HFF-Myc (cell line): ENCODE measurements at regions not wholly inside any gene's neighbourhood (a gene's known extent, or its start where the extent isn't known, plus 50 kb on each side); places are given as distances from the start of the nearest gene placed in this dataset.

Source experiments
- DNase-seq: peaks from one replicate; pipeline ENCODE4 v3.0.0-alpha.2; 2011; ENCODE audit warnings: low read depth; ENCODE audit errors: extremely low read depth
- H3K4me3 ChIP-seq: replicated peaks from 2 replicates; pipeline ENCODE4 v1.5.1; 2011; ENCODE audit warnings: low read depth, mild to moderate bottlenecking, control low read depth, low read length
- TF ChIP-seq, protein P1 (sequence below): IDR thresholded peaks from 2 replicates; pipeline ENCODE4 v1.5.1; 2012; ENCODE audit warnings: mild to moderate bottlenecking, low read depth, low read length, control low read depth; ENCODE audit errors: missing control alignments

DNA sequence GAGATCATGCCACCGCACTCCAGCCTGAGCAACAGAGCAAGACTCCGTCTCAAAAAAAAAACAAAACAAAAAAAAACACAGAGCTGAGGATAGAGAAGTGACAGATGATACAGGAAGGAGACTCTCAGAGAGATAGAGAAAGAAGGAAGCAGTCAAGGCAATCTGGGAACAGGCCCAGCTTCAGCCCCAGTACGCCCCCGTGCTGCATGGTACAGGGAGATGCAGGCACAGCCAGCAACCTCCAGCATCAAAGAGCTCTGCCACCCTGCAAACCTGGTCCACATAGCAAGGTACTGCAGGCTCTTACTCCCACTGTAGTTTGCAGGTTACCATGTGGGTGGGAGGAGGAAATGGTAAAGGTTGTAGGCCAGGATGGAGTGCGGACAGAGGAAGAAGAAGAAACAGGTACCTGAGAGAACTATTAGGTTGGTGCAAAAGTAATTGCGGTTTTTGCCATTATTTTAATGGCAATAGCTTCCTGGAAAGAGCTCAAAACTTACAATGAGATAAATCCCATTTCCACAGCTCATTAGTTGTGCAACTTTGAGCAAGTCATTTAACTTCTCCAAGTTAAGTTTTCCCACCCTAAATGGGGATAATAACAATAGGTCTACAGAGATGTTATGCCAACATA lies 253.0 kb downstream of the ARRDC4 start:
- DNase-seq: no peak
- TF ChIP-seq, protein P1, sequence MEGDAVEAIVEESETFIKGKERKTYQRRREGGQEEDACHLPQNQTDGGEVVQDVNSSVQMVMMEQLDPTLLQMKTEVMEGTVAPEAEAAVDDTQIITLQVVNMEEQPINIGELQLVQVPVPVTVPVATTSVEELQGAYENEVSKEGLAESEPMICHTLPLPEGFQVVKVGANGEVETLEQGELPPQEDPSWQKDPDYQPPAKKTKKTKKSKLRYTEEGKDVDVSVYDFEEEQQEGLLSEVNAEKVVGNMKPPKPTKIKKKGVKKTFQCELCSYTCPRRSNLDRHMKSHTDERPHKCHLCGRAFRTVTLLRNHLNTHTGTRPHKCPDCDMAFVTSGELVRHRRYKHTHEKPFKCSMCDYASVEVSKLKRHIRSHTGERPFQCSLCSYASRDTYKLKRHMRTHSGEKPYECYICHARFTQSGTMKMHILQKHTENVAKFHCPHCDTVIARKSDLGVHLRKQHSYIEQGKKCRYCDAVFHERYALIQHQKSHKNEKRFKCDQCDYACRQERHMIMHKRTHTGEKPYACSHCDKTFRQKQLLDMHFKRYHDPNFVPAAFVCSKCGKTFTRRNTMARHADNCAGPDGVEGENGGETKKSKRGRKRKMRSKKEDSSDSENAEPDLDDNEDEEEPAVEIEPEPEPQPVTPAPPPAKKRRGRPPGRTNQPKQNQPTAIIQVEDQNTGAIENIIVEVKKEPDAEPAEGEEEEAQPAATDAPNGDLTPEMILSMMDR: no peak
- H3K4me3 ChIP-seq: no peak overlapping the region

DNA sequence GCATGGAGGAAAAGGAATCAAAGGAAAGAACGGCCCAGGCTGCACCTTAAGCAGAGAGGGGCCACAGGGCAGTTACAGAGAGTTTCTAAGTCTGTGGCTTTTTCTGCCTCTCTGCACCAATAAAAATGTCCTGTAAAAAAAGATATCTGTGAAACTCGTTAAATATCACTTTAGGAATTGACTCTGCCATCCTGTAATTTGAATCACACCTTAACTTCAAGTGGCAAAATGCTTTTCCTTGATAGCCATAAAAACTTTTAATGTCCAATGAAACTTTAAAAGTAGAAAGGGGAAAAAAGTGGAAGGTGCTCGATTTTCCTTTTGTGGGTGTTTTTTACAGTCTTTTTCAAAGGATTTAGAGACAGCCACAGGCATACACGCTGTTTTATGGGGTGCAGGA lies 255.7 kb downstream of the ARRDC4 start:
- DNase-seq: no peak
- TF ChIP-seq, protein P1: no peak
- no peak overlapping the region for H3K4me3 ChIP-seq

DNA sequence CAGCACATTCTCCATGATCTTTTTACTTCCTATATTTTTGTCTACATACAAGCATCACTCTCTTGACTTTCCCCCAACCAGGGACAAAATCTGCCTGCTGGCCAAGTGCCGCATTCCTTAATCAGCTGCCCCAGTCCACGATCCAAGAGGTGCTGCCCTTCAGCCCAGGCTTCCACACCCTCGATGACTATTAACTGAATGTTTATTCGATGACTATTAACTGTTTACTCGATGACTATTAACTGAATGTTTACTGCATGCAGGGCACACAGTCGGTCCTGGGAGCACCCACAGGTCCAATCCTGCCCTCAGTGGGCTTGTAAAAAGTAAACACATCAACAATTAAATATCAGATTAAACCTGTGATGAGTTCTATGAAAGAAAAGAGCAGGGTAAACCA lies 256.9 kb downstream of the ARRDC4 start:
- TF ChIP-seq, protein P1: no peak
- DNase-seq: no peak
- no peak overlapping the region for H3K4me3 ChIP-seq

DNA sequence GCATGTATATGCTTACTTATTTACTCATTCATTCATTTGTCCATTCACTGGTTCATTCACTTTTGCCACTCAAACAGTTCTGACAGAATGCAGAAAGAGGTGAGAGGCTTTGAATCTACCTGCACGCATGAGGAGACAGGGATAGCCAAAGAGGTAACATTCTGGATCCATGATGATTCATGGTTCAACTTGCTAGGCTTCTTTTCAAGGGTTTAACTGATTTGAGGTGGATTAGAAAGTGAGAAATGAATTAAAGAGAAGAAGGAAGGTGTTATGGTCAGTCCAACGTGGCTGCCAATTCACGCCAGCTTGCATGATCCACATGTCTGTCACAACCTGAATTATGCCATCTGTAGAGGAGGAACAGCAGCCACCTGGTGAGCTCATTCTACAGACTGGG lies 260.6 kb downstream of the ARRDC4 start:
- DNase-seq: no peak
- TF ChIP-seq, protein P1: no peak

GRCh38 chr15:98221577-98221976 lies 261.1 kb downstream of the ARRDC4 start:
- DNase-seq: no peak
- H3K4me3 ChIP-seq: no peak overlapping the region
- TF ChIP-seq, protein P1: no peak

More for the DNA sequence above, 260.6 kb downstream of the ARRDC4 start:
- no peak overlapping the region for H3K4me3 ChIP-seq

DNA sequence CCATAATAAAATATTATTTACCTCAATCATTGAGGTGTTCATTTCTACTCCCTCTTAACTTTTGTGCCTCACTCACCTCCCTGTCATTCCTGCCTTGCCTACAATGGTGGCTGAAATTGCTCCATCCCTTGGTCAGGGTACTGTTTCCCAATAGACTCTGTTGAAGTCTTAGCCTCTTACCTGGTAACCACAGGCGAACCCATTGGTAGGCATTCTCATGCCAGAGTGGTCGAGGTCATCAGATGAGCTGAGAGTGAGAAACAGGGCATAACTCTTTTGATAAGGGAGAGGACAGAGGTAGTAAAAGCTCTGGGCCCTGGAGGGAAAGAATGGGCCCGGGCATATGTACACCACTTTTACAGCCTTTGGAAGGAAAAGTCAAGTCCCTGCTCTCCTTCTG lies 265.6 kb downstream of the ARRDC4 start:
- TF ChIP-seq, protein P1: no peak
- H3K4me3 ChIP-seq: no peak overlapping the region
- no peak for DNase-seq

DNA sequence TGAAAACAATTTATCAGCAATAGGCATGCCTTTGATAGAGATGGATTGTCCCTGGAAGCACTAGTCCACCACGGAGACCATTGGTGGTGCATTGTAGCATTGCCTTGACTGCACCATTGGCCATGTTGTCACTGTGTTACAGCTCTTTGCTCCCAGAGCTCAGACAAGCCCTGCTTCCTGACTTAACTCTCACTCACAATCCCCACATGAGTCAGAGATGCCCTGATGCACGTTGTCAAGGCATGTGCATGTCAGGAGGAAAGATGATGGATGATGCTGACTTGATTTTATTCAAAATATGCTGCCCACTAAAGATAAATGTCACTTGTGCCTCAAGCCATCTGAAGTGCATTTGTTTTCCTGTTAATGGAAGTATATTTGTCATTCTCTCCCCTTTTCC lies 266.1 kb downstream of the ARRDC4 start:
- no peak overlapping the region for H3K4me3 ChIP-seq
- TF ChIP-seq, protein P1: no peak
- no peak for DNase-seq
